ENCODE measurements at regions not wholly inside any gene's neighbourhood (a gene's known extent, or its start where the extent isn't known, plus 50 kb on each side); places are given as distances from the start of the nearest gene placed in this dataset.

DNA sequence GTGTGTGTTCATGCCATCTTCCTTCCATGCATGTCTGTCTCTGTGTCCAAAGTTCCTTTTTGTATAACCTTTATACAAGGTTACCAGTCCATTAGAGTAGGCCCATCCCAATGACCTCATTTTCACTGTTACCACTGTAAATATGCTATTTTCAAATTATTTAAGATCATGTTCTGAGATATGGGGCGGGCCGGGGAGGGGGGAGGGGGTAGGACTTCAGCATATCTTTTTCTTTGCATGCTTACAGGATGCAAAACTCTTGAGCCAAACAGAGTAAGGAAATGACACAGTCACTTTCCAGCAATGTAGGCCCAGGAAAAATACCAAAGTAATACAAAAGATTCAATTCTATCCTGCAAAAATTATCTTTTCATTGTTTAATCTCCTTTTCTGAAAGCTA lies 124.1 kb upstream of the HNRNPA3 start:
- no peak overlapping the region for H3K4me3 ChIP-seq (ENCODE audit: low read depth, low read length)
- DNase-seq (ENCODE audit: low read depth) = no peak
- TF ChIP-seq, protein P1, sequence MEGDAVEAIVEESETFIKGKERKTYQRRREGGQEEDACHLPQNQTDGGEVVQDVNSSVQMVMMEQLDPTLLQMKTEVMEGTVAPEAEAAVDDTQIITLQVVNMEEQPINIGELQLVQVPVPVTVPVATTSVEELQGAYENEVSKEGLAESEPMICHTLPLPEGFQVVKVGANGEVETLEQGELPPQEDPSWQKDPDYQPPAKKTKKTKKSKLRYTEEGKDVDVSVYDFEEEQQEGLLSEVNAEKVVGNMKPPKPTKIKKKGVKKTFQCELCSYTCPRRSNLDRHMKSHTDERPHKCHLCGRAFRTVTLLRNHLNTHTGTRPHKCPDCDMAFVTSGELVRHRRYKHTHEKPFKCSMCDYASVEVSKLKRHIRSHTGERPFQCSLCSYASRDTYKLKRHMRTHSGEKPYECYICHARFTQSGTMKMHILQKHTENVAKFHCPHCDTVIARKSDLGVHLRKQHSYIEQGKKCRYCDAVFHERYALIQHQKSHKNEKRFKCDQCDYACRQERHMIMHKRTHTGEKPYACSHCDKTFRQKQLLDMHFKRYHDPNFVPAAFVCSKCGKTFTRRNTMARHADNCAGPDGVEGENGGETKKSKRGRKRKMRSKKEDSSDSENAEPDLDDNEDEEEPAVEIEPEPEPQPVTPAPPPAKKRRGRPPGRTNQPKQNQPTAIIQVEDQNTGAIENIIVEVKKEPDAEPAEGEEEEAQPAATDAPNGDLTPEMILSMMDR (conservative IDR thresholded peaks at IDR 0.05; ENCODE audit: low read depth, low read length) = no peak

DNA sequence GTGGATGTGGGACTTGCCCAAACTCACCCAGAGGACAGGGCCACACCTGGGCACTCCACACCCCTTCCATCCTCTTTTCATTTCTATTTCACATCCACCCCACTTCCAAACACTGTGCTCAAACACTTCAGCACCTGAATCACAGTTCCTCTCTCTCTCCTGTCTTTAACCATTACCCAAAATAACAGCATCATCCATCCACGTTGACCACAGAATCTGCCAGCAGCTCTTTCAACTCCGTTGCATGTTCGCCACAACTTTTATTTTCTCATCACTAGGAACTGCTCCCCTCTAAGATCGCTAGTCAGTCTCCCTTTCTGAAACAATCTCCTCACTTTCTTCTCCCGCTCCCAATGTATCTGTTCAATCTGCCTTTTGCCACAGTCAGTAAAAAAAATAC lies 121.6 kb upstream of the HNRNPA3 start:
- H3K4me3 ChIP-seq (ENCODE audit: low read depth, low read length) = no peak overlapping the region
- TF ChIP-seq, protein P1 (conservative IDR thresholded peaks at IDR 0.05; ENCODE audit: low read depth, low read length) = no peak

DNA sequence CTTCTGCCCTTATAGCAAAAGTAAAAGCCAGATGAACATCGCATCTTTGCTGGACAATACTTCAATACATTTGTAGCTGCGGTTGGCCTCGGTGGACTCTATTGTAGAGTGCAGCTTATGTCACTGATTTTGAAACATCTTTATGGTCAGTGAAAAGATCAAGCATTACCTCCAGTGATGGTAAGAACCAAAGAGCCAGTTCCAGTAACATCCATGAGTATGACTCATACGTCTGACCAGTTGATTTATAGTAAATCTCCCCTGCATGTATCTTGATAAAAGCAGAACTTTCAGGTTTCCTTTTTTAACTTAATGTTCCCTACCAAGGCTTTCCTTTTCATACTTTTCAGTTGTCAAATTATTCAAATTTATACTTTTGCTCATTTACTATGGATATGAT lies 119.2 kb upstream of the HNRNPA3 start:
- TF ChIP-seq, protein P1 (conservative IDR thresholded peaks at IDR 0.05; ENCODE audit: low read depth, low read length) = no peak
- DNase-seq (ENCODE audit: low read depth) = no peak
- no peak overlapping the region for H3K4me3 ChIP-seq (ENCODE audit: low read depth, low read length)

More for the DNA sequence above, 121.6 kb upstream of the HNRNPA3 start:
- no peak for DNase-seq (ENCODE audit: low read depth)

DNA sequence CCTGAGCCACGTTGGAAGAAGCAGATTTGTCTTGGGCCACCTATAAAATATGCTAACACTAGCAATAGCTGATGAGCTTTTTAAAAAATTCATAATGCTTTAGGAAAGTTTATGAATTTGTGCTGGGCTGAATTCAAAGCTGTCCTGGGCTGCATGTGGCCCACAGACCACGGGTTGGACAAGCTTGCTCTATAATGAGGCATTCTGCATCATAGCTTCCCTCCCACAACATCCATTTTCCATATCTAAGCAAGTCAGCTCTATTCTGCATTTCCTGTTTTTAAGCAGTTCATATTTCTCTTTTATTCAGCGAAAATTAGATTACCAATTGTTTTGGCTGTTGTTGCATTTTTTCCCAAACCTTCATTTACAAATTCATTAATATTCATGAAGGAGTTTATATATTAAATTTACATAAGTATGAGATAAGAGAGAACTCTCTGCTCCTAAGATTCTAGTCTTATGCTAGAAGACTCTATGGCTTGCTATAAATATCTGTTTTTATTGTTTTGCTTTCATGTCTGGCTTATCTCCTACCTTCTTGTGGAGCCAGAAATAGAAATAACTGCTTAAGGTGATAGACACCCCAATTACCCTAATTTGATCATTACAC lies 114.5 kb upstream of the HNRNPA3 start:
- no peak overlapping the region for H3K4me3 ChIP-seq (ENCODE audit: low read depth, low read length)
- DNase-seq (ENCODE audit: low read depth) = no peak
- TF ChIP-seq, protein P1 (conservative IDR thresholded peaks at IDR 0.05; ENCODE audit: low read depth, low read length) = no peak

DNA sequence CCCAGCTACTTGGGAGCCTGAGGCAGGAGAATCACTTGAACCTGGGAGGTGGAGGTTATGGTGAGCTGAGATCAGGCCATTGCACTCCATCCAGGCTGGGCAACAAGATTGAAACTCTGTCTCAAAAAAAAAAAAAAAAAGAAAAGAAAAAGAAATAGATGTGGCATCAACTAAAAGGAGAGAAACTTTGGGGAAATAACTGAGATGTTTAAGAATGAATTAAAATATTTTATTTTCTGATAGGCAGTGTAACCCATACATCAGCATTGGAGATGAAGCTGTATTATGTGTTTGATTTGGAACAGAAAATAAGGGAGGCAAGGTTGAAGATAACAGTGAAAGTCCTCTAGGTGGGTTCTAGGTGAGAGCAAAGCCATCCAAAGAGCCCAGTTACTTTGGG lies 110.7 kb upstream of the HNRNPA3 start:
- DNase-seq (ENCODE audit: low read depth) = no peak
- TF ChIP-seq, protein P1 (conservative IDR thresholded peaks at IDR 0.05; ENCODE audit: low read depth, low read length) = no peak
- H3K4me3 ChIP-seq (ENCODE audit: low read depth, low read length) = no peak overlapping the region

DNA sequence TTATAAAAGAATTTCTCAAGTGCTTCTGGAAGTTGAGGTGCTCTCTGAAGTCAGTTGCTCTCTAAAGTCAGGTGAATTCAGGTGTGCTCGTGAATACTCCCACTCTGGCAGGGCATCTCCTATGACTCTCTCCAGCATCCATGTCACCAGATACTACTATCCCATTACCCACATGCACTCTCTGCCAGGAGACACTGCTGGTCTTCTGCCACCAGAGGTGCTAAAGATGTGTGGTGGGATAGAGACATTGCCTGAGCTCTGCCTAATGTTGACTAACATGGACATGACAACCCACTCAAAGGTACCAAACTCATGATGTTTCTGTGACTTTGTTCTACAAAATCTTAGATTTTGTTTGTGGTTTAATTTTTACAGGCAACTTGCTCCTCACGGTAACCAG lies 106.4 kb upstream of the HNRNPA3 start:
- H3K4me3 ChIP-seq (ENCODE audit: low read depth, low read length) = no peak overlapping the region
- TF ChIP-seq, protein P1 (conservative IDR thresholded peaks at IDR 0.05; ENCODE audit: low read depth, low read length) = peak; percentile 32
- DNase-seq (ENCODE audit: low read depth) = no peak

DNA sequence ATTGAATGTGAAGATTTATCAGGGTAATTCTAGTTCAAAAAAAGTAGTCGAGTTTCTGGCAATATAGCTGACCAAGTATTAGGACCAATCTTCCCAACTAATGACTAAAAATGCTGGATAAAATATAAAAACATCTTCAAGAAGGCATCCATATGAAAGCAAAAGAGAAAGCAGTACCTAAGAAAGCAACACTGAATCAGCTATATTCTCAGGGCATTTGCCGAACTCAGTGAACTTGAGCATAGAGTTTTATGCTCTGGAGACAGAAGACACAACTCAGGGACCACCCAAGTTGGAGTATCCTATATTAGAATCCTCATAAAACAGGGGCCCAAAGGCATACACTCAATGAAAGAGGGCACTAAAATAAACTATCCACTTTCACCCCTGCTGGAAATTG lies 103.7 kb upstream of the HNRNPA3 start:
- no peak overlapping the region for H3K4me3 ChIP-seq (ENCODE audit: low read depth, low read length)
- no peak for DNase-seq (ENCODE audit: low read depth)
- TF ChIP-seq, protein P1 (conservative IDR thresholded peaks at IDR 0.05; ENCODE audit: low read depth, low read length) = no peak

Measured in epithelial cell of proximal tubule (primary cell).